MCF 10A (cell line): ENCODE measurements at regions not wholly inside any gene's neighbourhood (a gene's known extent, or its start where the extent isn't known, plus 50 kb on each side); places are given as distances from the start of the nearest gene placed in this dataset.
"Not testable (repeated sequence)": the region's sequence is repeated elsewhere in the genome, so short reads cannot be mapped to it uniquely, and the experiment has no call there.

ENCODE experiments used
- BruUV-seq: library from RNA; stranded (reverse); fragments of 400-500 nt; replicated peaks from 2 replicates; lab custom pipeline; 2021; lab: Mats Ljungman, UMichigan
- CTCF ChIA-PET: fragments of 300-600 bp; sonication (Branson Sonifier 250); formaldehyde crosslinking; extraction: SDS; loops from one replicate; lab custom pipeline; 2021; ENCODE audit warnings: antibody characterized with exemption, inconsistent platforms; lab: Yijun Ruan, JAX
- POLR2A ChIA-PET: fragments of 300-600, 350-650 bp; sonication (Branson Sonifier 250); formaldehyde crosslinking; extraction: SDS; loops from one replicate; lab custom pipeline; 2020; ENCODE audit warnings: antibody characterized with exemption, inconsistent platforms; lab: Yijun Ruan, JAX
- DNase-seq: peaks from one replicate; pipeline ENCODE4 v3.0.0-alpha.2; 2018; ENCODE audit not compliant: unreplicated experiment
- H3K27ac Mint-ChIP-seq: one replicate; pipeline ENCODE4 v1.8.0; 2022; ENCODE audit warnings: mild to moderate bottlenecking, low read depth, mixed read lengths; ENCODE audit not compliant: unreplicated experiment
- H3K27me3 Mint-ChIP-seq: one replicate; pipeline ENCODE4 v1.8.0; 2022; ENCODE audit warnings: mixed read lengths; ENCODE audit not compliant: insufficient read depth, unreplicated experiment
- H3K36me3 Mint-ChIP-seq: one replicate; pipeline ENCODE4 v1.8.0; 2022; ENCODE audit warnings: mild to moderate bottlenecking, moderate library complexity, mixed read lengths; ENCODE audit not compliant: insufficient read depth, unreplicated experiment
- H3K4me1 Mint-ChIP-seq: one replicate; pipeline ENCODE4 v1.8.0; 2022; ENCODE audit warnings: mixed read lengths; ENCODE audit not compliant: insufficient read depth, unreplicated experiment
- H3K4me3 Mint-ChIP-seq: one replicate; pipeline ENCODE4 v1.8.0; 2022; ENCODE audit warnings: mild to moderate bottlenecking, moderate library complexity, mixed read lengths; ENCODE audit not compliant: unreplicated experiment
- H3K9me3 Mint-ChIP-seq: one replicate; pipeline ENCODE4 v1.8.0; 2022; ENCODE audit warnings: mixed read lengths; ENCODE audit not compliant: unreplicated experiment
- intact Hi-C: fragments of 100-400 bp; cut with micrococcal nuclease; formaldehyde crosslinking; loops from 2 replicates; pipeline ENCODE4 v1.14.1; 2022
- TF ChIP-seq, protein P1 (sequence below): fragments of 200-600 bp; IDR thresholded peaks from one replicate; pipeline ENCODE4 v1.8.0; 2022; ENCODE audit warnings: antibody characterized with exemption, mild to moderate bottlenecking; ENCODE audit not compliant: unreplicated experiment

GRCh38 chr2:209276000-209276399 is 147.8 kb upstream of the MAP2 start:
- no peaks in the 10 kb centered on the region for H3K4me1 Mint-ChIP-seq
- TF ChIP-seq, protein P1, sequence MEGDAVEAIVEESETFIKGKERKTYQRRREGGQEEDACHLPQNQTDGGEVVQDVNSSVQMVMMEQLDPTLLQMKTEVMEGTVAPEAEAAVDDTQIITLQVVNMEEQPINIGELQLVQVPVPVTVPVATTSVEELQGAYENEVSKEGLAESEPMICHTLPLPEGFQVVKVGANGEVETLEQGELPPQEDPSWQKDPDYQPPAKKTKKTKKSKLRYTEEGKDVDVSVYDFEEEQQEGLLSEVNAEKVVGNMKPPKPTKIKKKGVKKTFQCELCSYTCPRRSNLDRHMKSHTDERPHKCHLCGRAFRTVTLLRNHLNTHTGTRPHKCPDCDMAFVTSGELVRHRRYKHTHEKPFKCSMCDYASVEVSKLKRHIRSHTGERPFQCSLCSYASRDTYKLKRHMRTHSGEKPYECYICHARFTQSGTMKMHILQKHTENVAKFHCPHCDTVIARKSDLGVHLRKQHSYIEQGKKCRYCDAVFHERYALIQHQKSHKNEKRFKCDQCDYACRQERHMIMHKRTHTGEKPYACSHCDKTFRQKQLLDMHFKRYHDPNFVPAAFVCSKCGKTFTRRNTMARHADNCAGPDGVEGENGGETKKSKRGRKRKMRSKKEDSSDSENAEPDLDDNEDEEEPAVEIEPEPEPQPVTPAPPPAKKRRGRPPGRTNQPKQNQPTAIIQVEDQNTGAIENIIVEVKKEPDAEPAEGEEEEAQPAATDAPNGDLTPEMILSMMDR = no peak
- H3K36me3 Mint-ChIP-seq = no peaks in the 10 kb centered on the region
- H3K9me3 Mint-ChIP-seq = no peaks in the 10 kb centered on the region
- no peak overlapping the region for H3K4me3 Mint-ChIP-seq
- ChIA-PET CTCF (interaction anchor here (0.6 to 1.5 kb wide), 2 partner anchors 59 to 75 kb away, joined by 3 to 4 read pairs; no protein-coding TSS in a partner anchor), POLR2A (no interaction called here)
- intact Hi-C loops = no loop called here
- no peak overlapping the region for H3K27ac Mint-ChIP-seq
- DNase-seq = no peak
- no TSS peak for BruUV-seq
- H3K27me3 Mint-ChIP-seq = no peaks in the 10 kb centered on the region

DNA sequence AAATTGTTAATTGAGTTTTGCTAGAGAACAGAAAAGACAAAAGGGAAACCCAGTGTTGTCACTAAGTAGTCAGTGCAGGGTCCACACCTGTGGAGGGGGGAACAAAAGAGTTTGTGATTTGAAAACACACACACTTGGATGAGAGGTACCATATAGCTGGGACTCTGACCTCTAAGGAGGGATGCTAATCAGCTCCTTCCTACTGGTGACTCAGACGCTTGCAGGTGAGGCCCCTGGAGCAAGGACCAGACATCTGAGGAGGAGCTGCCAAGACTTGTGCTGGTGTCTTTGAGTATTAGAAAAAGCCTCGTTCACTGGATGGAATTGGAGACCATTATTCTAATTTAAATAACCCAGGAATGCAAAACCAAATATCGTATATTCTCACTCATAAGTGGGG is 146.4 kb upstream of the MAP2 start:
- ChIA-PET POLR2A (no interaction called here), CTCF (interaction anchor here (1.5 kb wide), 1 partner anchor 57 kb away, joined by 4 read pairs; no protein-coding TSS in a partner anchor)
- Mint-ChIP-seq H3K4me3 (no peak overlapping the region), H3K27me3 (no peaks in the 10 kb centered on the region), H3K9me3 (no peaks in the 10 kb centered on the region), H3K36me3 (no peaks in the 10 kb centered on the region), H3K27ac (no peak overlapping the region), H3K4me1 (no peaks in the 10 kb centered on the region)
- no peak for DNase-seq
- intact Hi-C loops = no loop called here
- TF ChIP-seq, protein P1 = no peak
- no TSS peak for BruUV-seq

DNA sequence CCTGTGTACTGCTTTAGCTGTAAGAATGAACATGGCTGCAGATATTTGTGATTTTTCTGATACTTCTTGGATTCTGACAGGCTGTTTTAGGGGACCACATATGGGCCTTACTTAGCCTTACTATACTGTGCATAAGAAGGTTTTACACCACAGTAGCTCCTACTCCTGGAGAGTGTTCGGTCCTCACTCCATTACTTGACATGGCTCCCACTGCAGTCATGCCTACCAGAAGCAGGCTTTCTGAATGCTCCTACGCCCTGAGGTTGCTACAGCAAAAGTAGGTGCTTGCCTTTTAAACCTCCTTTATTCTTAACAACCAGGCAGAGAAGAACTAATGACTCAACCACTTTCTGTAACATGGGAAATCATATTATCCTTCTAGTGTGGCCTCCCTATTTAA is 125.2 kb upstream of the MAP2 start:
- Mint-ChIP-seq H3K9me3 (no peaks in the 10 kb centered on the region), H3K27me3 (peaks cover 3% of the 10 kb centered on the region), H3K4me3 (no peak overlapping the region), H3K4me1 (no peaks in the 10 kb centered on the region), H3K27ac (no peak overlapping the region), H3K36me3 (no peaks in the 10 kb centered on the region)
- ChIA-PET CTCF (interaction anchor here (0.6 to 1.1 kb wide), 2 partner anchors 20 to 419 kb away, joined by 3 read pairs; no protein-coding TSS in a partner anchor), POLR2A (no interaction called here)
- TF ChIP-seq, protein P1 = no peak
- intact Hi-C loops = no loop called here
- BruUV-seq = no TSS peak
- DNase-seq = no peak

DNA sequence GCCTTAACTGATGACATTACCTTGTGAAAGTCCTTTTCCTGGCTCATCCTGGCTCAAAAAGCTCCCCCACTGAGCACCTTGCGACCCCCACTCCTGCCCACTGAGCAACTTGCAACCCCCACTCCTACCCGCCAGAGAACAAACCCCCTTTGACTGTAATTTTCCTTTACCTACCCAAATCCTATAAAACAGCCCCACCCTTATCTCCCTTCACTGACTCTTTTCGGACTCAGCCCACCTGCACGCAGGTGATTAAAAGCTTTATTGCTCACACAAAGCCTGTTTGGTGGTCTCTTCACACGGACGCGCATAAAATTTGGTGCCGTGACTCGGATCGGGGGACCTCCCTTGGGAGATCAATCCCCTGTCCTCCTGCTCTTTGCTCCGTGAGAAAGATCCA is 124.4 kb upstream of the MAP2 start:
- DNase-seq, POLR2A ChIA-PET, BruUV-seq, H3K36me3 Mint-ChIP-seq, H3K27me3 Mint-ChIP-seq, intact Hi-C loops, H3K27ac Mint-ChIP-seq, H3K9me3 Mint-ChIP-seq, H3K4me3 Mint-ChIP-seq, CTCF ChIA-PET, H3K4me1 Mint-ChIP-seq: not testable (repeated sequence)

GRCh38 chr2:209300766-209301165 is 123.1 kb upstream of the MAP2 start:
- CTCF ChIA-PET, H3K4me3 Mint-ChIP-seq, H3K4me1 Mint-ChIP-seq, intact Hi-C loops, H3K27ac Mint-ChIP-seq, POLR2A ChIA-PET, BruUV-seq, H3K9me3 Mint-ChIP-seq, H3K36me3 Mint-ChIP-seq, H3K27me3 Mint-ChIP-seq, DNase-seq: not testable (repeated sequence)
